GM12874 (cell line): ENCODE measurements at regions not wholly inside any gene's neighbourhood (a gene's known extent, or its start where the extent isn't known, plus 50 kb on each side); places are given as distances from the start of the nearest gene placed in this dataset.

Experiments
- CTCF ChIP-seq: IDR thresholded peaks from 2 replicates; pipeline ENCODE4 v1.5.1; 2011; ENCODE audit warnings: low read depth, mild to moderate bottlenecking, control low read depth, low read length, moderate library complexity; ENCODE audit not compliant: insufficient read depth

GRCh38 chr15:37253877-37254276, 153.5 kb upstream of the MEIS2 start:
- no peak for TF ChIP-seq CTCF

GRCh38 chr15:37260255-37260654, 159.9 kb upstream of the MEIS2 start:
- no peak for TF ChIP-seq CTCF

DNA sequence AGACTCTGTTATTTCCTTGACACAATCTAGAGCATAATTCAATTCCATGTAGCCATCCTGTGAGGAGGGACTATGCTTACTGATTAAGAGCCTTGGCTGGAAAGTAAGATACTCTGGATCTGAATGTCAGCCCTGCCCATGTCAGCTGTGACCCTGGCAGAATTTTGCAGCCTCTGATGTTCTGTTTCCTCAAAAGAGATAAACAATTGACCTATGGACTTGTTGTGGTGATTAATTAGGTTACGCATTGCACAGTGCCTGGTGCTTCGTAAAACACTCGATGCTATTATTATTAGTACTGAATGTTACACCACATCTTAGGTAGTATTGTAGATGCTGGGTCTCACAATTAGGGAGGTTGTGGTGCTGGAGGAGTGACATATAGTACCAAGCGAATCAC, 161.3 kb upstream of the MEIS2 start:
- no peak for TF ChIP-seq CTCF

DNA sequence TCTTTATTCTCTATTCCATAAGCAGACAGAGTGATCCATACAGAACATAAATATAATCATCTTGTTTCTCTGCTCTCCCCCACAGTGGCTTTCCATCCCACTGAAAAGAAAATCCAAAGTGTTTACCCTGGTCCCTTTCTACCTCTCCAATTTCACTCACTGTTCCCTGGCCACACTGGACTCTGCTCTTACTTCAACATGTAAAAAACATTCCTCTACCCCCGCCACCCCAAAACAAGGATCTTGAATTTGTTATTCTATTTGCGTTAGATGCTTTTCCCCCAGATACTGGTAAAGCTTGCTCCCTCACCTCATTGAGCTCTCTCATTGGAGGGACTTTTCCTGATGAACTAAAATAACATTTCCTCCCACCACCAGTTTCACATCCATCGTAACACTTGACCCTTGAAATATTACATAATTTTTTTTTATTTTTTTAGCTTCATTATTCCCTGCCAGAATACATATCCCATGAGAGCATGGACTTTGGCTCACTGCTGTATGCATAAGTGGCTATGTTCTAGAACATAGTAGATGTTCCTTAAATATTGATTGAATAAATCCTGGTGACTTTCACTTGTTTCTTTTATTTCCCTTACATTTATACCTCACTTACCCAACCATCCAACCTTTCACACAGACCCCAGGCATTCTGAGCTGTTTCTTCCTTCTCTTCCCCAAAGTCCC, 162.7 kb upstream of the MEIS2 start:
- no peak for TF ChIP-seq CTCF

DNA sequence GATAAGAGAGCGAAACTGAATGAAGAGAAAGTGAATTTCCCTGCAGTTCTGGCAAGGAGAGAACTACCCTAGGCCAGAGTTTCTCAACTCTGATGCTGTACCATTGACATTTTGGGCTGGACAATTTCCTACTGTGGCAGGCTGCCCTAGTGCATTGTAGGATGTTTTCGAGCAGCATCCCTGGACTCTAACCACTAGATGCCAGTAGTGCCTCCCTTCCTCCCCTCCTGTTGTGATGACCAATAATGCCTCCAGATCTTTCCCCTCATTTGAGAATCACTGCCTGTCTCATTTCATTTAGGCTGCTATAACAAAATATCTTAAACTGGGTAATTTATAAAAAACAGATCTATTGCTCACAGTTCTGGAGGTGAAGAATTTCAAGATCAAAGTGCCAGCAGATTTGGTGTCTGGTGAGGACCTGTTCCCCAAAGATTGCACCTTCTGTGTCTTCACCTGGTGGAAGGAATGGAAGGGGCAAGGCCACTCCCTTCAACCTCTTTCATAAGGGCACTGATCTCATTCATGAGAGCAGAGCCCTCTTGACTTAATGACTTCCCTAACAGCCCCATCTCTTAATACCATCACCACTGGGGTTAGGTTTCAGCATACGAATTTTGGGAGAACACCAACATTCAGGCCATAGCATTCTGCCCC, 188.9 kb upstream of the MEIS2 start:
- TF ChIP-seq CTCF = no peak

- no peak for TF ChIP-seq CTCF
Measured at GRCh38 chr15:37291920-37292319, 191.6 kb upstream of the MEIS2 start.

GRCh38 chr15:37298271-37298670, 197.9 kb upstream of the MEIS2 start:
- no peak for TF ChIP-seq CTCF
